NCI-H748 treated with DMSO at 0.1 percent for 48 hours (cell line): ENCODE measurements at regions not wholly inside any gene's neighbourhood (a gene's known extent, or its start where the extent isn't known, plus 50 kb on each side); places are given as distances from the start of the nearest gene placed in this dataset.

Experiments used
- DNase-seq: peaks from one replicate; lab custom pipeline; 2025; lab: John Stamatoyannopoulos, UW

DNA sequence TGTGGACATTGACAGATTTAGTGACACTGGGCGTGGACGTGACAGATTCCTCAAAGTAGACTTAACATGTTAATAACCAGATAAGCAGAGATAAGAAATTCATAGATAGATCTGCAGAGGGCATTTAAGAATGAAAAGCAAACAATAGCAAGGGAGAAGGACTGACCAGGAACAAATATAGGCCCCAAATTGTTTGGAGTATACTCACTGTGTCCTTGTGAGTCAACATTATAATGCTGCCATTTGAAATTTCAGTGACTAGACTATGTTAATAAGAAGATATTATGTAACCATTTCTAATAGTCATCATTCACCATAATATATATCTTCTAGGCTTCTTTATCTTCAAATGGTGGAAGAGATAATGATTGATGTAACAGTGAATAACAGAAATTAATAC lies 78.1 kb upstream of the SLC38A11 start:
- no peak for DNase-seq

- no peak for DNase-seq
Measured at GRCh38 chr2:165032559-165032958, 77.2 kb upstream of the SLC38A11 start.

DNA sequence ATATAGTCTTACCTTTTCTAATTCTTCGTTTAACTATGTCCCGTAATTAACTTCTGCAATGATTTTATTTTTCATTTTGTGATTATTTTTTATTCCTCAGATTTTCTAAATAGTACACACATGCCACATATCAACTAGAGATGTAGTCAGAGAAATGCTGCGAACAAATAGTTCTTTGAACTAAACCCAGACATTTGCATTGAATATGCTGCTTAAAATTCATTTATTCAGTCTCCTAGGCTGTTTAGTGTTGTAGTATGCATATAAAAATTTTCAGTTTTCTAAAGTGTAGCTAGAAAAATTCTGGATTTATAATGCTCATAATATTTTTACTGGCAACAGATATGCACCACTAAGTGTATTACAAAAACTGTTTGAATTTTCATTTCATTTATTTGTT lies 68.9 kb upstream of the SLC38A11 start:
- no peak for DNase-seq

GRCh38 chr2:165022781-165023180 lies 67.5 kb upstream of the SLC38A11 start:
- DNase-seq: no peak

- peak; percentile 55 for DNase-seq
Measured at GRCh38 chr2:165017966-165018596, 62.8 kb upstream of the SLC38A11 start.

GRCh38 chr2:165016772-165017411 lies 61.6 kb upstream of the SLC38A11 start:
- peak; percentile 91 for DNase-seq

DNA sequence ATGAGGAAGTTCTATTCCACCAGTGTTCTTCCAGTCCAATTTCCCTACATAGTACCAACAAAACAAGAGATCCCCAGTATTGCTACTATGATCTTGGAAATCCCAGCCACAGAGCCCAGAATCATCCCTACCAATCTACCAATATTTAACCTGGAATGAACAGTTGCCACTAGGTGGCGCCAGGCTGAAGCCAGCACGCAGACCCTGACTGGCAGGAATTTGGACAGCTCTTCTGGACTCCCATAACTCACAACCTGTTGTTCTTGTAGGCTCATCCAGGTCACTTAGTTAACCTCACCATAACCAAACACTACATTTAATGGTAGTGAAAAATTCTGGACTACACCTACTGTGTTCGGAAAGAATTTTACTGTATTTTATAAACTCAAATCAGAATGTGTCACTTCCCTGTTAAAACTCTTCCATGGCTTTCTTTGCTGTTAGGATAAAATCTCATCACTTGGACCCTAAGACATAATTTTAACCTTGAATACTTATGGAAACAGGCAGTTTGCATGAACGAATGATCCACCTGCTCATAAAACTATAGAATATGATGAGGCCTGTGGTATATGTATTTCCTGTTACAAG lies 59.8 kb upstream of the SLC38A11 start:
- peak; percentile 71 for DNase-seq

- DNase-seq: no peak
Measured at GRCh38 chr2:165013944-165014619, 58.8 kb upstream of the SLC38A11 start.

GRCh38 chr2:165011199-165011598 lies 55.9 kb upstream of the SLC38A11 start:
- no peak for DNase-seq

DNA sequence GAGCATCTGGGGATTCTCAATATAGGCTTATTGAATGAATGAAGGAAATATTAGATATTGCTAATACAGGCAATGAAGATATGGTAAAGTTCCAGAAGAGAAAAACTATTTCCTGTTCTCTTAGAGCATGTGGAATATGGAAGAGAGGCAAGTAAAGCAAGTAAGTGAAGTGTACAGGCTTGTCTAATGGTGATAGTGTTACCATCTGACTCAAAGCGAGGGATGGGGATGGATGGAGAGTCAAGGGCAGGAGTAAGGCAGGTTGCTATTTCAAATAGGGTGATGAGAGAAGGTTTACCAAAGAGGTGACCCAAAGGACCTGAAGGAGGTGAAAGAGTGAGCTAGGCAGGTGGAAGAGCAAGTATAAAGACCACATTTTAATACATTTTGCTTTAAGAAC lies 55.2 kb upstream of the SLC38A11 start:
- DNase-seq: no peak

DNA sequence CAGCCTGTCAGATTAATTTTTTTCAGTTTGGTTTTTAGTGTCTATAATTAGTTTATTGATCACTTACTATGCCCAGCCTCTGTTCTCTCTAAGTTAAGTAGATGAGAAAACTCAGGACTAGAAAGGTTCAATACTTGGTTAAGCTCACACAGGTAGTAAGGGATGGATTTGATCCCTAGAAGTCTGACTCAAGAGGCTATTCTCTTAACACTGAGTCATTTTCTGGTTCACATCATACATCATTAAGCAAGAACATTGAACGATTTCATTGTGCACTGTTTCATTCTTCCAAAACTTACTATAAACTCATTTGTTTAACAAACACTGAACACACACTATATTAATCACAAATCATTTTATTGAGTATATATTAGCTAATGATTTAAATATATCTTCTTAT lies 54.1 kb upstream of the SLC38A11 start:
- DNase-seq: no peak

DNA sequence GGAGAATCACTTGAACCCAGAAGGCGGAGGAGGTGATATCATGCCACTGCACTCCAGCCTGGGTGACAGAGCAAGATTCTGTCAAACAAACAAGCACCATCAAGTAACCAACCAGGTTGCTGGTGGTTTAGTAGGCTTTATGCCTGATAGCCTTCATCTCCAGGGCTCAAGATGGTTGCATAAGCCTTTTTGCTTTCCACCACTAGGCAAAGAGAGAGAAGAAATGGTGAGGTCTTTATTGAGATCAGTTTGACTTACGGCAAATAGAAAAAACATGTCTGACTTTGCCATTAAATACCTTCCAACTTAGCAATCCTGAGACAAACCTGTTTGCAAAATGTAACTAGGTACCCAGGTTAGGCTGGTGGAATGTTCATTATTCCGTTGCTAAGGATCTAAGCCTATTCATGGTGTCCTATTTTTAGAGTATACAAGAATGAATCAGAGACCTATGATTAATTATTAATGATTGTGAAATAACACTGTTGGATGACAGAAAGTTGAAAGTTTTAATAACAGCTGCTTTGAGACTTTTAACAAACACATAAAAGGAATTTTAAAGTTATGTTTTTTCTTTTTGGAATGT lies 53.5 kb upstream of the SLC38A11 start:
- DNase-seq: no peak

DNA sequence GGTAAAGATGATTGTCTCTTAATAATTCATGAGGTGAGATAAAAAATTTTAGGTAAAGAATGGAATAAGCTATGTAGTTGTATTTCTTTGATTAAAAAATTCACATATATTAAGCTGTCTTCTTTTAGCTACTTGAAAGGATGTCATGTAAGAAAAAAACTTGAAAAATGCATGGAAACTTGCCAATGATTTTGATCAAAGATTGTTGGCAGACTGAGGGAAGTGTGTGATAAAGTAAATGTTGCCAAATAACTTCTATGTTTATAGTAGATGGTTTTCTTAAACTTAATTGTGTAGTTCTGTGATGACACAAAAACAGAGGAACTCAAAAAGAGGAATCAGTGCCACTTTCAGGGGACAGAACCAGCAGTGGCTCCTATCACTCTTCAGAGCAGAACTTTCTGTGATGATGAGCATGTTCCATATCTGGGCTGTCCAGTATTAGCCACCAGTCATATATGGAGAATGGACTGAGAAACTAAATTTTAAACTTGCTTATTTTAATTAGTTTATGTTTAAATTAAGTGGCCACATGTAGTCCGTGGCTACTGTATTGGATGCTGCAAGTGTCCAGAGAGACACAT lies 51.9 kb upstream of the SLC38A11 start:
- no peak for DNase-seq
